ENCODE measurements at regions not wholly inside any gene's neighbourhood (a gene's known extent, or its start where the extent isn't known, plus 50 kb on each side); places are given as distances from the start of the nearest gene placed in this dataset.

DNA sequence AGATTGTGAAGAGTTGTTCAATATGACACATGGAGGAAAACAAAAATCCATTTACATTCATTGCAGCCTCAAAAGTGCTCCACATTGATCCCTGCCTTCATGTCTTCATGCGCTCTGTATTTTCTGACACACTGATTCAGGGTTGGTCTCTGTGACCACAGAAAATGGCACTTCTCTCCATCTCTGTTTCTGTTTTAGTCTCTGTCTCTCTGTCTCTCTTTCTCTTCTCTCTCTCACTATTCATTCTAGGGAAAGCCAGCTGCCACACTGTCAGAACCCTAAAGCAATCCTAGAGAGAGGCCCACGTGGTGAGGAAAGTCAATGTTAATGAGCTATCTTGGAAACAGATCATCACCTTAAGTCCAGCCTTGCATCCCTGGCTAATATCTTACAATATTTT lies 2238.4 kb downstream of the PCDH7 start:
- no peak for TF ChIP-seq POLR2A (IDR thresholded peaks at IDR 0.05)
- no peak for TF ChIP-seq POLR2AphosphoS5 (IDR thresholded peaks at IDR 0.05)
- TF ChIP-seq, protein P1, sequence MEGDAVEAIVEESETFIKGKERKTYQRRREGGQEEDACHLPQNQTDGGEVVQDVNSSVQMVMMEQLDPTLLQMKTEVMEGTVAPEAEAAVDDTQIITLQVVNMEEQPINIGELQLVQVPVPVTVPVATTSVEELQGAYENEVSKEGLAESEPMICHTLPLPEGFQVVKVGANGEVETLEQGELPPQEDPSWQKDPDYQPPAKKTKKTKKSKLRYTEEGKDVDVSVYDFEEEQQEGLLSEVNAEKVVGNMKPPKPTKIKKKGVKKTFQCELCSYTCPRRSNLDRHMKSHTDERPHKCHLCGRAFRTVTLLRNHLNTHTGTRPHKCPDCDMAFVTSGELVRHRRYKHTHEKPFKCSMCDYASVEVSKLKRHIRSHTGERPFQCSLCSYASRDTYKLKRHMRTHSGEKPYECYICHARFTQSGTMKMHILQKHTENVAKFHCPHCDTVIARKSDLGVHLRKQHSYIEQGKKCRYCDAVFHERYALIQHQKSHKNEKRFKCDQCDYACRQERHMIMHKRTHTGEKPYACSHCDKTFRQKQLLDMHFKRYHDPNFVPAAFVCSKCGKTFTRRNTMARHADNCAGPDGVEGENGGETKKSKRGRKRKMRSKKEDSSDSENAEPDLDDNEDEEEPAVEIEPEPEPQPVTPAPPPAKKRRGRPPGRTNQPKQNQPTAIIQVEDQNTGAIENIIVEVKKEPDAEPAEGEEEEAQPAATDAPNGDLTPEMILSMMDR (IDR thresholded peaks at IDR 0.05) = no peak
- intact Hi-C loops (cut with DNase I; ENCODE audit: low total_unique reads) = no loop called here
- Histone ChIP-seq H3K4me3 (no peak overlapping the region), H3K27ac (no peak overlapping the region), H3K36me3 (no peaks in the 10 kb centered on the region), H3K4me1 (no peaks in the 10 kb centered on the region), H3K9me3 (no peaks in the 10 kb centered on the region), H3K27me3 (no peaks in the 10 kb centered on the region)
- no peak for DNase-seq (ENCODE audit: low spot score in 2 of 2)

DNA sequence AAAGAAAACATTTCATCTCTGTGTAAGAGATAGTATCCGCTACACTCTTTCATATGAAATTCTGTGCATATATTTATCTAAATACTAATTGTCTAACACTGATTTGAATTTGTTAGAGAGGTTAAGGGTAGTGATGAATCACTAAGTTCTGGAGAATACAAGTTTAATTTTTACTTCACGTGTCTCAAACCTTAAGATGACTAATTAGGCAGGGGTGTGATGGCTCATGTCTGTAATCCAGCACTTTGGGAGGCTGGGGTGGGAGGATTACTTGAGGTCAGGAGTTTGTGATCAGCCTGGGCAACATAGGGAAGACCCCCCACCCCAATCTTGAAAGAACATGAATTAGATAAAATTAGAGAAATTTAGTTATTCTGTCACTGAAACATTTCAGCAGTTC lies 2241.9 kb downstream of the PCDH7 start:
- no peak overlapping the region for H3K27ac ChIP-seq
- H3K4me3 ChIP-seq = no peak overlapping the region
- no peaks in the 10 kb centered on the region for H3K36me3 ChIP-seq
- DNase-seq (ENCODE audit: low spot score in 2 of 2) = no peak
- TF ChIP-seq, protein P1 (IDR thresholded peaks at IDR 0.05) = no peak
- no peak for TF ChIP-seq POLR2A (IDR thresholded peaks at IDR 0.05)
- TF ChIP-seq POLR2AphosphoS5 (IDR thresholded peaks at IDR 0.05) = no peak
- no peaks in the 10 kb centered on the region for H3K27me3 ChIP-seq
- intact Hi-C loops (cut with DNase I; ENCODE audit: low total_unique reads) = no loop called here
- H3K9me3 ChIP-seq = no peaks in the 10 kb centered on the region
- no peaks in the 10 kb centered on the region for H3K4me1 ChIP-seq

GRCh38 chr4:32985256-32985655 lies 2265.1 kb downstream of the PCDH7 start:
- intact Hi-C loops (cut with DNase I; ENCODE audit: low total_unique reads) = no loop called here
- Histone ChIP-seq H3K4me1 (no peaks in the 10 kb centered on the region), H3K27me3 (no peaks in the 10 kb centered on the region), H3K27ac (no peak overlapping the region), H3K36me3 (no peaks in the 10 kb centered on the region), H3K4me3 (no peak overlapping the region), H3K9me3 (peaks cover 0 to 5% of the 10 kb centered on the region in 2 donors)
- no peak for DNase-seq (ENCODE audit: low spot score in 2 of 2)
- TF ChIP-seq POLR2AphosphoS5 (IDR thresholded peaks at IDR 0.05) (no peak), POLR2A (IDR thresholded peaks at IDR 0.05) (no peak)
- TF ChIP-seq, protein P1 (IDR thresholded peaks at IDR 0.05) = no peak

DNA sequence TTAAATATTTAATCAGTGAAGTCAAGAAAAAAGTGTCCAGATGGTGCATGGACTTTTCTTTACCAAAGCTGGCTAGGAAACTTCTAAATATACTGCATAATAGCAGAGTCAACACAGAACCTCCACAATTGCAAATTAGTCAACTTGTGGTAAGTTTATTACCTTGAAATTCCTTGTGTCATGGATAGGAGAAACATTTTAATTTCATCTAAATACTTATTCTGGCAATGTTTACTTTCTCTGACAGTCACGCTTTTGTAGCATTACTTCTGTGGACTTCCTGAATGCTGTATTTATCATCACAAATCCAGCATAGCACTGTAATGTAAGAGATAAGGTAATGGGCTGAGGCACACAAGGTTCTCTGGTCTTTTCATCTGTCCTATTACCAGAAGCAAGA lies 2266.1 kb downstream of the PCDH7 start:
- Histone ChIP-seq H3K4me1 (no peaks in the 10 kb centered on the region), H3K36me3 (no peaks in the 10 kb centered on the region), H3K4me3 (no peak overlapping the region), H3K27ac (no peak overlapping the region), H3K27me3 (no peaks in the 10 kb centered on the region), H3K9me3 (no peaks in the 10 kb centered on the region)
- TF ChIP-seq, protein P1 (IDR thresholded peaks at IDR 0.05) = no peak
- TF ChIP-seq POLR2AphosphoS5 (IDR thresholded peaks at IDR 0.05) (no peak), POLR2A (IDR thresholded peaks at IDR 0.05) (no peak)
- DNase-seq (ENCODE audit: low spot score in 2 of 2) = no peak
- intact Hi-C loops (cut with DNase I; ENCODE audit: low total_unique reads) = no loop called here

DNA sequence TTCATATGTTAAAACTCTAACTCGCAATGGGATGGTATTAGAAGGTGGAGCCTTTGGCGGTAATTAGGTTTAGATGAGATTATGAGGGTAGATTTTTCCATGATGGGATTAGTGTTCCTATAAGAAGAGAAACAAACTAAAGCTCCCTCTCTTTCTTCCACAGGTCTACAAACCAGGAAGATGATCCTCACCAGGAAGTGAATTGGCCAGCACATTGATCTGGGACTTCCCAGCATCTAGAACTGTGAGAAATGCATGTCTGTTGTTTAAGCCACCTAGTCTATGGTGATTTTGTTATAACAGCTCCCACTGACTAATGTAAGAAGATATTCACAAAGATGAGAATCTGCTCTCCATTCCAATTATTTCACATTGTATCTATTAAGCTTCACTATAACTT lies 2266.9 kb downstream of the PCDH7 start:
- H3K27ac ChIP-seq = no peak overlapping the region
- intact Hi-C loops (cut with DNase I; ENCODE audit: low total_unique reads) = no loop called here
- H3K9me3 ChIP-seq = no peaks in the 10 kb centered on the region
- DNase-seq (ENCODE audit: low spot score in 2 of 2) = no peak
- TF ChIP-seq, protein P1 (IDR thresholded peaks at IDR 0.05) = no peak
- no peak for TF ChIP-seq POLR2A (IDR thresholded peaks at IDR 0.05)
- TF ChIP-seq POLR2AphosphoS5 (IDR thresholded peaks at IDR 0.05) = no peak
- no peaks in the 10 kb centered on the region for H3K4me1 ChIP-seq
- no peaks in the 10 kb centered on the region for H3K27me3 ChIP-seq
- no peak overlapping the region for H3K4me3 ChIP-seq
- no peaks in the 10 kb centered on the region for H3K36me3 ChIP-seq
